ENCODE measurements at regions not wholly inside any gene's neighbourhood (a gene's known extent, or its start where the extent isn't known, plus 50 kb on each side); places are given as distances from the start of the nearest gene placed in this dataset.

DNA sequence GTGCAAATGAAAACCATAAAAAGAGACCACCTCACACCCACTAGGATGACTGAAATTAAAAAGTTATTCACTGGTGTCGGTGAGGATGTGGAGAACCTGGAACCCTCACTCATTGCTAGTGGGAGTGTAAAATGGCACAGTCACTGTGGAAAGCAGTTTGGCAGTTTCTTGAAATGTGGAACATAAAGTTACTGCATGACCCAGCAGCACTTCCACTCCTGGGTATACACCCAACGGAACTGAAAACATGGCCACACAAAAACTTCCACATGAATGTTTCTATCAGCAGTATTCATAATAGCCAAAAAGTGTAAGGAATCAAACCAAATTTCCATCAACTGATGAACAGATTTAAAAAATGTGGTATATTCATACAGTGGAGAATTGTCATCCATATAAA, 65.1 kb upstream of the SLC66A3 start:
- Histone ChIP-seq H2BK12ac (ENCODE audit: insufficient read length, low read depth, low read length) (no peak overlapping the region), H4K5ac (ENCODE audit: insufficient read length, low read depth, low read length) (no peak overlapping the region), H3K79me1 (ENCODE audit: insufficient read depth, low read depth, low read length, poor library complexity, severe bottlenecking) (no peaks in the 10 kb centered on the region), H3K9ac (ENCODE audit: extremely low read depth, insufficient read length, low read length) (no peak overlapping the region), H3K27ac (ENCODE audit: insufficient read length, low read depth, low read length) (no peak overlapping the region), H4K91ac (ENCODE audit: insufficient read length, low read depth, low read length) (no peak overlapping the region), H3K56ac (ENCODE audit: insufficient read length, low read depth, low read length) (no peak overlapping the region), H3K14ac (ENCODE audit: insufficient read depth, low read length) (no peak overlapping the region), H3T11ph (ENCODE audit: low read length) (no peak overlapping the region), H2BK120ac (ENCODE audit: low read depth, low read length, poor library complexity, severe bottlenecking) (no peak overlapping the region), H2BK15ac (ENCODE audit: low read depth, low read length) (no peak overlapping the region), H3K79me2 (ENCODE audit: insufficient read depth, low read length) (no peaks in the 10 kb centered on the region), H2AFZ (ENCODE audit: low read length) (no peak overlapping the region), H2BK5ac (ENCODE audit: insufficient read length, low read length) (no peak overlapping the region), H2AK5ac (ENCODE audit: insufficient read length, low read length) (no peak overlapping the region), H3K4ac (ENCODE audit: low read depth, low read length) (no peak overlapping the region), H4K20me1 (ENCODE audit: control insufficient read depth, insufficient read depth, insufficient read length) (no peaks in the 10 kb centered on the region), H3K27me3 (ENCODE audit: insufficient read depth, low read length) (no peaks in the 10 kb centered on the region), H4K8ac (replicated peaks; ENCODE audit: insufficient read length, low read depth, low read length) (no peak overlapping the region), H3K23me2 (ENCODE audit: insufficient read length, low read depth, low read length, poor library complexity, severe bottlenecking) (no peaks in the 10 kb centered on the region), H3K9me3 (ENCODE audit: control insufficient read depth, low read depth, low read length) (no peaks in the 10 kb centered on the region), H3K18ac (ENCODE audit: insufficient read length, low read depth, low read length) (no peak overlapping the region), H3K4me2 (ENCODE audit: insufficient read depth, insufficient read length, low read length) (no peak overlapping the region), H2BK20ac (ENCODE audit: low read depth, low read length, poor library complexity, severe bottlenecking) (no peak overlapping the region), H3K4me1 (ENCODE audit: insufficient read depth, low read length) (no peaks in the 10 kb centered on the region), H3K23ac (ENCODE audit: insufficient read length, low read depth, low read length) (no peak overlapping the region)
- no CpG with 5 or more reads among the region's 2 CpGs for WGBS (ENCODE audit: extremely low coverage, insufficient read length, low lambda C conversion rate)
- H3K36me3 Mint-ChIP-seq (ENCODE audit: insufficient read depth in 1 of 3, low read depth in 3 of 3): peaks cover 0 to 1% (median 0%) of the 10 kb centered on the region in 3 experiments; a peak in 1 of 7 replicates
- H3K27ac Mint-ChIP-seq: no peak overlapping the region
- H3K9me3 Mint-ChIP-seq: no peaks in the 10 kb centered on the region; a peak in 1 of 5 replicates
- no peak for DNase-seq
- no peaks in the 10 kb centered on the region; the same call in 1 of the 2 replicates for H3K27me3 Mint-ChIP-seq (ENCODE audit: low read depth)
- H3K4me1 Mint-ChIP-seq: peaks cover 13 to 18% of the 10 kb centered on the region in 2 experiments
- no peak for TF ChIP-seq CTCF (conservative IDR thresholded peaks at IDR 0.05)
- no peak overlapping the region for H3K4me3 Mint-ChIP-seq
